ENCODE measurements at regions not wholly inside any gene's neighbourhood (a gene's known extent, or its start where the extent isn't known, plus 50 kb on each side); places are given as distances from the start of the nearest gene placed in this dataset.

DNA sequence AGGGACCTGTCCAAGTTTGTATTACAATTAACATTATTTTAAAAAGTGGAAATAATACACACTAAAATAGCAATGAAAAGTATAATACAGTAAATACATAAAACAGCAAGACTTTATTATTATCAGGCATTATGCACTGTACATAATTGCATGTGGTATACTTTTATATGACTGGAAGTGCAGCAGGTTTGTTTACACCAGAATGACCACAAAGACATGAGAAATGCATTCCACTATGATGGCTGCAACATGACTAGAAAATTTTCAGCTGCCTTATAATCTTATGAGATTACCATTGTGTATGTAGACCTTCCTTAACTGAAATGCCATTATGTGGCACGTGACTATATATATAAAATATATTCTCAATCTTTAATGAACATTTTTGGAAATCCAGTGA, 1699.6 kb downstream of the KCNT2 start:
- TF ChIP-seq POLR2A (IDR thresholded peaks at IDR 0.05; ENCODE audit: low read depth, low read length) = no peak
- TF ChIP-seq, protein P1, sequence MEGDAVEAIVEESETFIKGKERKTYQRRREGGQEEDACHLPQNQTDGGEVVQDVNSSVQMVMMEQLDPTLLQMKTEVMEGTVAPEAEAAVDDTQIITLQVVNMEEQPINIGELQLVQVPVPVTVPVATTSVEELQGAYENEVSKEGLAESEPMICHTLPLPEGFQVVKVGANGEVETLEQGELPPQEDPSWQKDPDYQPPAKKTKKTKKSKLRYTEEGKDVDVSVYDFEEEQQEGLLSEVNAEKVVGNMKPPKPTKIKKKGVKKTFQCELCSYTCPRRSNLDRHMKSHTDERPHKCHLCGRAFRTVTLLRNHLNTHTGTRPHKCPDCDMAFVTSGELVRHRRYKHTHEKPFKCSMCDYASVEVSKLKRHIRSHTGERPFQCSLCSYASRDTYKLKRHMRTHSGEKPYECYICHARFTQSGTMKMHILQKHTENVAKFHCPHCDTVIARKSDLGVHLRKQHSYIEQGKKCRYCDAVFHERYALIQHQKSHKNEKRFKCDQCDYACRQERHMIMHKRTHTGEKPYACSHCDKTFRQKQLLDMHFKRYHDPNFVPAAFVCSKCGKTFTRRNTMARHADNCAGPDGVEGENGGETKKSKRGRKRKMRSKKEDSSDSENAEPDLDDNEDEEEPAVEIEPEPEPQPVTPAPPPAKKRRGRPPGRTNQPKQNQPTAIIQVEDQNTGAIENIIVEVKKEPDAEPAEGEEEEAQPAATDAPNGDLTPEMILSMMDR (IDR thresholded peaks at IDR 0.05; ENCODE audit: extremely low read depth in 1 of 2, insufficient read depth in 1 of 2, low read depth in 1 of 2, low read length in 2 of 2) = no peak
